Adipose tissue (tissue), 3 donors: ENCODE measurements at regions not wholly inside any gene's neighbourhood (a gene's known extent, or its start where the extent isn't known, plus 50 kb on each side); places are given as distances from the start of the nearest gene placed in this dataset.

Experiments used
- H3K27ac ChIP-seq: one replicate; pipeline ENCODE4 v1.5.1; 2013; ENCODE audit warnings: low read depth, low read length
- WGBS, 3 donors: extraction: QIAGEN DNeasy Blood & Tissue Kit; methylation state at CpG; one replicate each; pipeline ENCODE4 v1.1.7; 2013; 5-methylcytosine and 5-hydroxymethylcytosine counted together
- donor health status: healthy with polysubstance abuse.
- donor health status: Bipolar disorder and iron deficiency.
- donor health status: healthy.

DNA sequence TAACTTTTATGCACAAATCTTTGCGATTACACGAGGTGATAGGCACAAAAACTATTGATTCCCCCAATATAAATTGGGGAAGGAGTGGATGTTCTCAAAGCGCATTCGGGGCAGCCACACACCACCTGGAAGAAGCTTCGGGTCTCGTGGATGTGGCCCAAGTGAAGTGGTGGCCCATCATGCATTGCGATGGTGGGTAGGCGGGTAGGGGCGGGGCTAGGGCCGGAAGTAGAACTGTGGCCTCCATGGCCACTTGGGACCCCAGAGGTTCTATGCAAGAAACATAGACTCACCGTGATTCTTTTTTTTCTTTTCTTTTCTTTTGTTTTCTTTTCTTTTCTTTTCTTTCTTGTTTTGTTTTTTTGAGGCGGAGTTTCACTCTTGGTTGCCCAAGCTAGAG is 86.4 kb upstream of the SLC44A1 start:
- no peak overlapping the region for H3K27ac ChIP-seq
- 88 to 93% (median 89%) methylated on average over 12 of the region's 12 CpGs for WGBS, 3 donors

DNA sequence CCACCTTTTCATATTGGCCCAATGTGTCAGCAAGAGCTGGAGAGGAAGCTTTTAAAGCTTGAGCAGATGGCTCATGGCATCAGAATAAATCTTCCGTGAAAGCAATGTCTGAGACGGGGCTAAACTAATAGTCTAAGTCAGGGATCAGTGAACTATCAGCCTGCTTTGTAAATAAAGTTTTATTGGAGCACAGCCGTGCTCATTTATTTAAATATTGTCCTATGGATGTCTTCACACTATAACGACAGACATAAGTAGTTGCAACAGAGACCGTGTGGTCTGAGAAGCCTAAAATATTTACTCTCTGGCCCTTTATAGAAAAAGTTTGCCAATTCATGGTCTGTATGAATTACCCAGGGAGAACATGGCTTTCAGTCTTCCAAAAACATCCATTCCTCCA is 85.6 kb upstream of the SLC44A1 start:
- 75 to 82% (median 75%) methylated on average over 5 of the region's 5 CpGs for WGBS, 3 donors
- no peak overlapping the region for H3K27ac ChIP-seq

DNA sequence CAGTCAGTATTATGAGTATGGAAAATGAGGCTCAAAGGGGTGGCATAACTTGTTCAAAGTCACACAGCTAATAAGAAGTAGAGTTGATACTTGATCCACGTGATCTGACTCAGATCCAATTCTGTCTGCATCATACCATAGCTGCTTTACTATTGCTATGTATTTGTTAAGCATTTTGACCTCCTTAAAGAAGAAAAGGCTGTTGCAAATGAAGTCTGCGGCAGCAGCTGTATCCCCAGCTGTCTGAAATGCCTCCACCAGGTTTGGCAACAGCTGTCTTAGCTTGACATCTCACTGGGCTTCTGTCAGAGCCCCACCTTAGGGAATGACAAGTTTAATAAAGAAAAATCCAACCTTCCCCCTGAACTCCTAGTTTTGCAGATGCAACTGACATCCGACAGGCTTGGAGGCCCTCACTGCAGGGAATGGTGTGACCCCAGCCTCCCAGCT is 75.6 kb upstream of the SLC44A1 start:
- 81 to 87% (median 82%) methylated on average over 3 of the region's 3 CpGs for WGBS, 3 donors
- no peak overlapping the region for H3K27ac ChIP-seq

DNA sequence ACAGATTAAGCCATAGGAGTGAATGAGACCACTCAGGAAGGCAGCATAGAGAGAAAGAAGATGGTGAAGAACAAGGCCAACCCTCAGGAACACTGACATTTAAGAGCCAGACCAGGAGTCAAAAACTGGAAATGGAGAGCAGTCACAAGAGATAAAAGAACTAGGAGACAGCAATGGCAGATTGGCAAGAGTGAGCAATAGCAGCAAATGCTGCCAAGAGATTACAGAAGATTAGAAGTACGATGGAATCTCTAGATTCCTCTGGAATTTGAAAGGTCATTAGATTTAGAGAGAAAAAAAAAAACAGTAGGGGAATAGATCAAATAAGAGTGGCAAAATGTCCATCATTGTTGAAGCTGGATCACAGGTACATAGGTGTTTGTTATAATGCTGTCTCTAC is 73.4 kb upstream of the SLC44A1 start:
- H3K27ac ChIP-seq: no peak overlapping the region
- 14 to 57% (median 48%) methylated on average over 1 of the region's 1 CpG for WGBS, 3 donors

DNA sequence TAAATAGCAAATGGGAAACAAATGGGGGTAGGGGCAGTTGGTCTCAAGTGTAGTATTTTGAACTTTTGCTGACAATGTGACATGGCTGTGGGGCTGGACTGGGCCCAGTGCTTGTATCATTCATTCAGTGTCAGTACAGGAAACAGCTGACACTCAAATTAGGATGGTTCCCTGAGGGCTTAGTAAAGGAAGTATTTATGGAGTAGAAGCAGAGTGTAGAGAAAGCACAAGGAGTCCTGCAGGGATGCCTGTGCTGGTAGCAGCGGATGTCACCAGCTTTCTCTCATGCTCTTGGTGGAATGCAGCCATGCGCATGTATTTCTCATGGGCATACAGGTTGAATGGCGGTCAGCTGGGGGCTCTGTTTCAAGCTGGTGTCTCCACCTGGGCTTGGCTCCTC is 72.9 kb upstream of the SLC44A1 start:
- no peak overlapping the region for H3K27ac ChIP-seq
- 65 to 97% (median 94%) methylated on average over 3 of the region's 3 CpGs for WGBS, 3 donors

DNA sequence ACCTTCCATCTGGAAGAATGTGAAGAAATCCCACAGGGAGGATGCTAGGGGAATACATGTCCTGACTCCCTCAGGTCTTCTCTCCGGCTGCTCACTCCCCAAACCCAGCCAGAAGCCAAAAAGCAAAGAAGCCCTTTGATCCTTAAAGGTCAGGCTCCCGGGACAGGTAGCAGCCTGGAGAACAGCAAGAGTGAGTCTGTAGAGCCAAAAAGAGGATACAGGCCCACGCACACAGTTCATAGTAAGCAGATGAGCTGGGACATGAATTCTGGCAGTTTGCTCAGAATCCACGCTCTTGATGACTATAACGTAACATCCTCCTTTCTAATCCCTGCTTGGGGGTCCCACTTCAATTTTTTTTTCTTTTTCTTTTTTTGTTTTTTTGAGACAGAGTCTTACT is 72.0 kb upstream of the SLC44A1 start:
- WGBS, 3 donors: 68 to 91% (median 85%) methylated on average over 5 of the region's 5 CpGs
- H3K27ac ChIP-seq: no peak overlapping the region

DNA sequence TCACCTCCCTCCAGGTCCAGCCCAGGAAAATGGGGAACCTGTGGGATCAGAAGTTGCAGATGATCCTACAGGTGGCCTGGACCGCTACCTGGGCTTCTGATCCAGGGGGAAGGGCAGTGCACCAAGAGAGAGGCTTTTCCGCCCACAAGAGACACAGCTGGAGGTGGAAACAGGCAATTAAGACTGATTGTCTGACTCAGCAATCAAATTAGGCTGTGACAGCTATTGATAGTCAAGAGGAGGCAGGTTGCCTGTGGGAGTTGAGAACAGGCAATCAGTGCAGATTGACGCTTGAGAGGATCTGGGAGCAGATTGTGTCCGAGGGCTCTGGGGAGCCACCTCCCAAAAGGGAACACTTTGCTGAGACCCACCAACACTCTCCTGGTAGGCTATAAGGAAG is 71.1 kb upstream of the SLC44A1 start:
- 89 to 94% (median 93%) methylated on average over 4 of the region's 4 CpGs for WGBS, 3 donors
- H3K27ac ChIP-seq: no peak overlapping the region

DNA sequence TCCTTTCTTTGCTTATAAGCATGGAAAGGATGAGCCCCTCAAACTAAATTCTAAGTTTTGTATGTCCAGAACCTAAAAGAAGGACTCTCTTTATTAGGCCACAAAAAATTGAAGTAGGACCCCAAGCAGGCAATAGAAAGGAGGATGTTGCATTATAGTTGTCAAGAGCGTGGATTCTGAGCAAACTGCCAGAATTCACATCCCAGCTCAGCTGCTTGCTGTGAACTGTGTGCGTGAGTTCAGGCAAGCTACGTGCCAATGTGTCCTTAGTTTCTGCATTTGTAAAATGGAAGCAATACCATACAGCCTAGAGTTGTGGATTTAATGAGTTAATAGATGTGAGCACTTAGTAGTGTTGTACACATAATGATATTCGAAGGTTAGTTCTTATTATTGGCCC is 70.6 kb upstream of the SLC44A1 start:
- WGBS, 3 donors: 81 to 86% (median 84%) methylated on average over 4 of the region's 4 CpGs
- H3K27ac ChIP-seq: no peak overlapping the region

DNA sequence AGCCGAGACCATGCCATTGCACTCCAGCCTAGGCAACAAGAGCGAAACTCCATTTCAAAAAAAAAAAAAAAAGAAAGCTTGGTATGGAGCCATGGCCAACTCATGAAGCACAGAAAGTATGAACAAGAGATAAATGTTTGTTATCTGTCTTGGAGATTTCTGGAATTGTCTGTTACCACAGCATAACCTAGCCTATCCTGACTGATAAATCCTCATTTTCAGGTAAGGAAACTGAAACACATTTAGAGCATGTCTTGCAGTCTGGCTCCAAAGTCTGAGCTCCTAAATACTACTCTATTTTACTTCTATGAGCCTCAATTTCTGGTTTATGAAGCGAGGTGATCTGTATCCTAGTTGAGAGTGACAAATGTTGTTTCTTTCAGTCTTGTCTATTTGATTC is 68.3 kb upstream of the SLC44A1 start:
- no peak overlapping the region for H3K27ac ChIP-seq
- 91 to 98% (median 98%) methylated on average over 3 of the region's 3 CpGs for WGBS, 3 donors

DNA sequence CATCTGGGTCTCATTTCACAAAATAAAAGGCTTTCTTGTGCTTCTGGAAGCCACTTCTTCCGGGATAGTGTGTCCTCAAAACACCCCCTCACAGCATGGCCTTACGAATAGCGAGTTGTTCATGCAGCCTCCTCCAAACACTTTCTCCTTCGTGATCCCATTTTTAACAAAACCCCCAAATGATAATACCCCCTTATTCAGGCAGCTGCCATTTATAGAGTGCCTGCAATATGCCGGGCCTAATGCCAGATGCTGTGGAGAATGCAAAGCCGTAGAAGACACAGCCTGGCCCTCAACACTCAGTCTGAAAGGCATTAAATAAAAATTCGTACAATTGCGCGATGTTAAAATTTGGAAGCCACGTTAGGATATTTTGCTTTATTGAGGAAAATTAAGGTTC is 66.4 kb upstream of the SLC44A1 start:
- H3K27ac ChIP-seq: no peak overlapping the region
- WGBS, 3 donors: 74 to 94% (median 94%) methylated on average over 10 of the region's 10 CpGs

DNA sequence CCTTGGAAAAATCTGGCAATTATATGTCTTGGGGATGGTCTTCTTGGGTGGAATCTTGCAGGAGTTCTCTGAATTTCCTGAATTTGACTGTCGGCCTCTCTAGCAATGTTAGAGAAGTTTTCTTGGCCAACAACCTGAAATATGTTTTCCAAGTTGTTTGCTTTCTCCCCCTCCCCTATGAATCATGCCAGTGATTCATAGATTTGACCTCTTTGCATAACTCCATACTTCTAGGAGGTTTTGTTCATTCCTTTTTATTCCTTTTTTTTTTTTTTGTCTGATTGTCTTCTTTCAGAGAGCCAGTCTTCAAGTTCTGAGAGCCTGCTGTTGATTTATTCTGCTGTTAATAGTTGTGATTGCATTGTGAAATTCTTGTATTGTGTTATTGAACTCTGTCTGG is 56.7 kb upstream of the SLC44A1 start:
- 46 to 67% (median 66%) methylated on average over 1 of the region's 1 CpG for WGBS, 3 donors

DNA sequence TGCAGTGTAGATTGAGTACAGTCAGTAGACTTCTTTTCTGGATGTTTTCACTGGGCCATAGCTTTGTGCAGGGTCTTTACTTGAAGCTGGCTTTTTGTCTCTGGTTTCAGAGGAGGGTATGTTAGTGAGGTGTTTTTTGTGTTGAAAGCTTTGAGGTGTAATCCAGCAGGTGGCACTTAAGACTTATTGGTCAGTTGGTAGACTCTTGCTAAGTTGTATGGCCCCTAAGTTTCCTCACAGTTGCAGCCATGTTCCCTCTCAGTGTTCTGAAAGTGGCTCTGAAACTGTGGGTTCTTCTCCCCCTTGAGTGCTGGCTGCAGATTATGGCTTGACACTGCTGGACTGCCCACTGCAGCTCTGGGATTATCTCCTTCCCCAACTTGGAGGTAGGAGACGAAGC is 55.7 kb upstream of the SLC44A1 start:
- no peak overlapping the region for H3K27ac ChIP-seq
- 95 to 100% (median 100%) methylated on average over 1 of the region's 1 CpG for WGBS, 3 donors

More for the DNA sequence above, 56.7 kb upstream of the SLC44A1 start:
- no peak overlapping the region for H3K27ac ChIP-seq

DNA sequence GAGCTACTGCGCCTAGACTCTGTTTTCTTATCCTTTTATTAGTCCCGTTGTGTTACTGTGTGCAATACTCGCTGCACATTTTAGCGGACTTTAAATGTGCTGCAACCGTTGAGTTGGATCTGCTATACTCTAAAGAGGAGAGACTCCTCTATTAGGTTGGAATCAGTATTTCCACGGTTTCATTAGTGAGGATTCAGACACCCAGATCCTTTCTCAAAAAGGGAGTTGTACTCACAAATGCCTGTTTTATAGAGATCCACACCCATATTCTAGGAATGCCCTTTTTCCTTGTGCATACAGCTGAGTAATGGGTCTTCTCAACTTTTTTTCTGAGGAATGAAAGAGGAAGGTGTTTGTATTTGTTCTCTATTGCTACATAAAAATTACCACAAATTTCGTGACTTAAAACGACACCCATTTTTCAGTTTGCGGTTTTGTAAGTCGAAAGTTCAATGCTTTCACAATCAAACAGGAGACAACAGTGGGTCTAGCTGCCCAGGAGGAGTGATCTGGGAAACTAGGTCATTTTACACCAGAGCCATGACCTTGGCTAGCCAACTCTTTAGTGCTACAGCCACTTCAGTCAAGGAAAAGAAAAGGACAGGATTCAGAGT is 52.8 kb upstream of the SLC44A1 start:
- H3K27ac ChIP-seq: no peak overlapping the region
- WGBS, 3 donors: 53 to 92% (median 54%) methylated on average over 10 of the region's 10 CpGs

DNA sequence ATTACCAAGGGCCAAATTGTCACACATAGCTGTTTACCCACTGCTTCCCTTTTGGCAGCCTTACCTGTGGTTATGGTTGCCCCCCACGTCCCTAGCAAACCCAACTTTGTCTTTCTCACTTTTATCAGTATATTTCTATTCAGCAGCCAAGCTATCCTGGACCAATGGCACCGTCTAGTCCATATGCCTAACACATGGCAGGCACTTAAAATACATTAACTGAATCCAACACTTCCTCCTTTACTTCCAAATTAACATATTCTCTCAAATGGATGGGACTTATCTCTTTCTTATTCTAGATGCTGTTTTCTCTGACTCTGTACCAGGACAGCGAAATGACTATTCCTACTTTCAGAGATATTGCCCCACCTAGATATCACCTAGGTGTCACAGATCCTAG is 50.9 kb upstream of the SLC44A1 start:
- H3K27ac ChIP-seq: no peak overlapping the region
- 67 to 76% (median 75%) methylated on average over 3 of the region's 3 CpGs for WGBS, 3 donors

DNA sequence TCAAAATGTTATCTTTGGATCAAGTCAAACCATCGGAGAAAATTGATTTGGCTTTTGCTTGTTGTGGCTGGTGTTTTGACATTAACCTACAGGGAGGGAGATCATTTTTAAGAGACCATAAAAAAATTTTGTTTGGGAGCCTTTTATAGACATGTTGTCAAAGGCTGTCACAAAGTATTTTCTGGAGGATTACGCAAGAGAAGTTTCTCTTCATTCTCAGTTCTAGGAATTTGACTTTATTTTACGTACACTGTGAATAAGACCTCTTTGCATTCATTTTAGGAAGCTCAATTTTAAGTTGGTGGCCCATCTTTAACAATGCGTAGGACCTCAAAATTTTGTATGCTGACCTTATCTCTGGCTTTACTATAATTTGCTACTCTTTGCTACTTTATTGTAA is 50.2 kb upstream of the SLC44A1 start:
- 79 to 86% (median 79%) methylated on average over 4 of the region's 4 CpGs for WGBS, 3 donors
- H3K27ac ChIP-seq: no peak overlapping the region
